Body of pancreas (tissue), 4 donors: ENCODE measurements at regions not wholly inside any gene's neighbourhood (a gene's known extent, or its start where the extent isn't known, plus 50 kb on each side); places are given as distances from the start of the nearest gene placed in this dataset.

Experiments
- ATAC-seq: fragments of 150-250 bp; one replicate; pipeline ENCODE4 v1.9.1; 2016
- DNase-seq, 4 donors: peaks; one replicate each; pipeline ENCODE4 v3.0.0-alpha.2; 2019
- H3K27ac ChIP-seq, 4 donors: fragments of 200-600 bp; sonication (generic); 1 replicate in 3 of 4; 2 replicates in 1 of 4; pipeline versions ENCODE4 v1.5.1 to v1.6.1; 2016 to 2019; ENCODE audit warnings: mild to moderate bottlenecking in 1 of 4, mixed read lengths in 1 of 4, moderate library complexity in 1 of 4
- H3K27me3 ChIP-seq, 2 donors: fragments of 200-600 bp; sonication (generic); one replicate each; pipeline ENCODE4 v1.6.0; 2016; ENCODE audit warnings: mild to moderate bottlenecking in 1 of 2
- H3K36me3 ChIP-seq, 2 donors: fragments of 200-600 bp; sonication (generic); replicated peaks in 1 of 2; 2 replicates each; pipeline ENCODE4 v1.5.1; 2016; ENCODE audit warnings: low read depth in 2 of 2; ENCODE audit not compliant: insufficient read depth in 1 of 2
- H3K4me1 ChIP-seq: fragments of 200-600 bp; sonication (generic); one replicate; pipeline ENCODE4 v1.6.0; 2016
- H3K4me3 ChIP-seq, 2 donors: fragments of 200-600 bp; sonication (generic); 1 replicate in 1 of 2; 2 replicates in 1 of 2; pipeline ENCODE4 v1.5.1; 2016 to 2019
- H3K9me3 ChIP-seq, 3 donors: fragments of 200-600 bp; sonication (generic); 1 replicate in 2 of 3; 2 replicates in 1 of 3; pipeline ENCODE4 v1.5.1; 2016
- CTCF ChIP-seq, 7 experiments: fragments of 450-650 bp in 4 of 7; fragments of 200-600 bp in 3 of 7; sonication (generic) in 3 of 7; IDR thresholded peaks; one replicate each; pipeline ENCODE4 v1.5.1; 2016 to 2019; ENCODE audit warnings: antibody characterized with exemption in 7 of 7
- POLR2A ChIP-seq, 3 donors: fragments of 450-650 bp; IDR thresholded peaks; one replicate each; pipeline ENCODE4 v1.6.1; 2016; ENCODE audit warnings: antibody characterized with exemption in 3 of 3, mild to moderate bottlenecking in 2 of 3
- WGBS, 2 donors: methylation state at CpG; one replicate each; pipeline ENCODE4 v1.1.5; 2017; 5-methylcytosine and 5-hydroxymethylcytosine counted together
- intact Hi-C: fragments of 100-400 bp; cut with DNase I; formaldehyde crosslinking; loops from one replicate; pipeline ENCODE4 v1.15.1; 2023

- no peaks in the 10 kb centered on the region for H3K27me3 ChIP-seq
- no peaks in the 10 kb centered on the region for H3K4me1 ChIP-seq
- ATAC-seq = no peak
- H3K9me3 ChIP-seq = no peaks in the 10 kb centered on the region
- H3K36me3 ChIP-seq = no peaks in the 10 kb centered on the region
- no peak overlapping the region for H3K27ac ChIP-seq
- intact Hi-C loops = no loop called here
- TF ChIP-seq POLR2A (IDR thresholded peaks at IDR 0.05) (no peak), CTCF (IDR thresholded peaks at IDR 0.05) (no peak)
- no peak overlapping the region for H3K4me3 ChIP-seq
- DNase-seq = no peak
- 66 to 80% methylated on average over 8 of the region's 8 CpGs for WGBS, 2 donors
Observed at GRCh38 chr18:37764541-37765288, 199.1 kb upstream of the CELF4 start.

- DNase-seq (no peak), ATAC-seq (no peak)
- TF ChIP-seq CTCF (IDR thresholded peaks at IDR 0.05) (no peak), POLR2A (IDR thresholded peaks at IDR 0.05) (no peak)
- WGBS, 2 donors = 45 to 48% methylated on average over 6 of the region's 6 CpGs
- intact Hi-C loops = no loop called here
- H3K36me3 ChIP-seq = no peaks in the 10 kb centered on the region
- H3K9me3 ChIP-seq = no peaks in the 10 kb centered on the region
- no peaks in the 10 kb centered on the region for H3K27me3 ChIP-seq
- H3K4me3 ChIP-seq = no peak overlapping the region
- H3K4me1 ChIP-seq = no peaks in the 10 kb centered on the region
- no peak overlapping the region for H3K27ac ChIP-seq
Observed at GRCh38 chr18:37762076-37762621, 196.6 kb upstream of the CELF4 start.

GRCh38 chr18:37754141-37754540 is 188.5 kb upstream of the CELF4 start:
- H3K9me3 ChIP-seq = no peaks in the 10 kb centered on the region
- H3K27me3 ChIP-seq = no peaks in the 10 kb centered on the region
- no peak overlapping the region for H3K4me3 ChIP-seq
- no peaks in the 10 kb centered on the region for H3K36me3 ChIP-seq
- H3K4me1 ChIP-seq = no peaks in the 10 kb centered on the region
- intact Hi-C loops = no loop called here
- ATAC-seq = no peak
- TF ChIP-seq CTCF (IDR thresholded peaks at IDR 0.05) (no peak), POLR2A (IDR thresholded peaks at IDR 0.05) (no peak)
- no peak overlapping the region for H3K27ac ChIP-seq
- DNase-seq = no peak

- Histone ChIP-seq H3K36me3 (no peaks in the 10 kb centered on the region), H3K27ac (no peak overlapping the region), H3K9me3 (no peaks in the 10 kb centered on the region), H3K27me3 (no peaks in the 10 kb centered on the region), H3K4me1 (no peaks in the 10 kb centered on the region), H3K4me3 (no peak overlapping the region)
- TF ChIP-seq POLR2A (IDR thresholded peaks at IDR 0.05) = no peak
- TF ChIP-seq CTCF (IDR thresholded peaks at IDR 0.05) = no peak
- no peak for ATAC-seq
- DNase-seq = no peak
- intact Hi-C loops = no loop called here
- 57 to 64% methylated on average over 2 of the region's 2 CpGs for WGBS, 2 donors
Observed at GRCh38 chr18:37742436-37742835, 176.8 kb upstream of the CELF4 start.
